HepG2 (cell line): ENCODE measurements at regions not wholly inside any gene's neighbourhood (a gene's known extent, or its start where the extent isn't known, plus 50 kb on each side); places are given as distances from the start of the nearest gene placed in this dataset.

Source experiments
- ZNF569 ChIP-seq: sonication (generic); formaldehyde crosslinking; IDR thresholded peaks from 2 replicates; pipeline ENCODE4 v1.5.0; 2020; ENCODE audit warnings: mild to moderate bottlenecking, missing genetic modification reagents, moderate library complexity, borderline replicate concordance
- ZNF687 ChIP-seq: sonication (generic); formaldehyde crosslinking; IDR thresholded peaks from 2 replicates; pipeline ENCODE4 v1.5.1; 2020; ENCODE audit warnings: mild to moderate bottlenecking, missing genetic modification reagents, moderate library complexity

- TF ChIP-seq ZNF569 (CRISPR knock-in tag): no peak
- no peak for TF ChIP-seq ZNF687 (CRISPR knock-in tag)
These were observed 875.4 kb upstream of the PRKX start for GRCh38 chrX:4588893-4589292.
